ENCODE measurements at regions not wholly inside any gene's neighbourhood (a gene's known extent, or its start where the extent isn't known, plus 50 kb on each side); places are given as distances from the start of the nearest gene placed in this dataset.

DNA sequence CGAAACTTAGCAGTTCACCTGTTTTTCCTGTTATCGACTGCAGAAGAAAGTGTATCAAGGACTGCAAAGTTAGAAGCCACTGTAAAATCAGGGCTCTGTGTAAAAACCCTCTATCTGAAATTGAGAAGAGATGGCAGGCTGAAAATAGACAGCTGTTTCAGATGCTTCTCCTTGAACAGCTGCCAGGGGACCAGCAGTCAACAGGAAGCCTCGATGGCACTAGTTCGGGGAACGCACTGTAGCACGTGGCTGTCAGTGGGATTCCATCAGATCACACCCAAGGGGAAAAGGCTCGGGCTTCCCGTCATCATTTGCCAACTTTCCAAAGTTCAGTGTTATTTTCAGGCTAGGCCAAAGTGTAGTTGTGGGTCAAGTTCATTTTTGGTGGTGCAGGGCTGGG lies 316.9 kb downstream of the TXNL1 start:
- no peaks in the 10 kb centered on the region for H3K27me3 ChIP-seq (ENCODE audit: control insufficient read depth, insufficient read depth, low read length)
- H3K27ac ChIP-seq (ENCODE audit: low read depth, low read length), result no peak overlapping the region
- no peaks in the 10 kb centered on the region for H3K4me1 ChIP-seq (ENCODE audit: control insufficient read depth, insufficient read depth, low read length)
- H3K9ac ChIP-seq (ENCODE audit: low read length), result no peak overlapping the region
- H3K36me3 ChIP-seq (ENCODE audit: control insufficient read depth, insufficient read depth, low read length), result no peaks in the 10 kb centered on the region
- H3K4me3 ChIP-seq (ENCODE audit: low read length), result no peak overlapping the region

DNA sequence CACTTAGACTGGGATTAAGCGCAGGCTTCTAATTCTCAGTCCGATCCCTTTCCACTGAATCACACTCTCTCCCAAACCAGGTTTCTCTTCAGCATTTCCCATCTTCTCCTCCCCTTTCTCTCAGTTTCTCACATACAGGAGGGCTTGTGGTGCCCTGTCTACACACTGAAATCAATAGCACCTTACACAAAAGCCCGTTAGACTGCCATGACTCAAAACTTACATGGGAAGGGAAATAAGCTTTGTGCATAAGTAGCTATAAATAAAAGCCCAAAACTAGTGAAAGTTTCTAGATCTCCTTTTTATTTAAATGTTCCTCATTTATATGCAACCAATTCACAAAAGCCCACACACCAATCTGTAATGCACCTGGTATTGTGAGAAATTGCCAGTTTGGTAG lies 318.4 kb downstream of the TXNL1 start:
- Histone ChIP-seq H3K4me3 (ENCODE audit: low read length) (no peak overlapping the region), H3K4me1 (ENCODE audit: control insufficient read depth, insufficient read depth, low read length) (no peaks in the 10 kb centered on the region), H3K27ac (ENCODE audit: low read depth, low read length) (no peak overlapping the region), H3K9ac (ENCODE audit: low read length) (no peak overlapping the region), H3K27me3 (ENCODE audit: control insufficient read depth, insufficient read depth, low read length) (no peaks in the 10 kb centered on the region), H3K36me3 (ENCODE audit: control insufficient read depth, insufficient read depth, low read length) (no peaks in the 10 kb centered on the region)

DNA sequence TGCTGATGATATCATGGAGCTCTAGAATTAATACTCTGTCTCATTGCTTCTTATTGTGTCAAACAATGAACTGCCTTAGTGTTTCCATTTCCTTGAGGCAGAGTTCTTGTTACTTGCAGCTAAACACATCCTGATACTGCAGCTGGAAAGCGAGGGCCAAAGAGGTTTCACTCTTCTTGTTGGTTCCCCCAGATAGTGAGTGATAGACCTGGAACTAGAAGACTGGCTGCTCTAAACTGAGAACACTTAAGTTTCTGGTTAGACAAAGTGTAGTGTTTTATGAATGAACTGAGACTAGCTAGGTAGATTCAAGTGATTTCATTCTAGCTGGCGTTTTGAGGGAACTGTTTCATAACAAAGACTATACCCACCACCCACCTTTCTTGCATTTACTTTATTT lies 321.7 kb downstream of the TXNL1 start:
- no peak overlapping the region for H3K4me3 ChIP-seq (ENCODE audit: low read length)
- no peaks in the 10 kb centered on the region for H3K4me1 ChIP-seq (ENCODE audit: control insufficient read depth, insufficient read depth, low read length)
- H3K9ac ChIP-seq (ENCODE audit: low read length), result no peak overlapping the region
- H3K27ac ChIP-seq (ENCODE audit: low read depth, low read length), result no peak overlapping the region
- no peaks in the 10 kb centered on the region for H3K27me3 ChIP-seq (ENCODE audit: control insufficient read depth, insufficient read depth, low read length)
- H3K36me3 ChIP-seq (ENCODE audit: control insufficient read depth, insufficient read depth, low read length), result no peaks in the 10 kb centered on the region

DNA sequence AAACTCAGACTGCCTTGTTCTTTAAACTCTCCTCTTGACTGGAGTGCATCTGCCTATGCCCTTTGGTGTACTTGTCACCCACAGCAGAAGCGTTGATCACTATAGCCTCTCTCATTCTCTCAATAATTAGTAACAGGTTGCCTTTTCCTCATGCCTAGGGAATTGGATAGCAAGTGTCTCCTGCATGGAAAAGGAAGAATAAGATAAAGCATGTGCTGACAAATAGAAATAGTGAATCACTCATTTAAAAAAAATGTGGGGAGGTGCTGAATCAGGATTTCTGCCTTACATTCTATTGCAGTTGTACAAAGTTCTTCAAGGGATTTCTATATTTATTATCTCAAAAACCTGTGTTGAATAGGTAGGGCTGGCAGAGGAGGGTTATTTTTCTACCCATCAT lies 323.0 kb downstream of the TXNL1 start:
- H3K27ac ChIP-seq (ENCODE audit: low read depth, low read length), result no peak overlapping the region
- H3K4me3 ChIP-seq (ENCODE audit: low read length), result no peak overlapping the region
- H3K4me1 ChIP-seq (ENCODE audit: control insufficient read depth, insufficient read depth, low read length), result no peaks in the 10 kb centered on the region

DNA sequence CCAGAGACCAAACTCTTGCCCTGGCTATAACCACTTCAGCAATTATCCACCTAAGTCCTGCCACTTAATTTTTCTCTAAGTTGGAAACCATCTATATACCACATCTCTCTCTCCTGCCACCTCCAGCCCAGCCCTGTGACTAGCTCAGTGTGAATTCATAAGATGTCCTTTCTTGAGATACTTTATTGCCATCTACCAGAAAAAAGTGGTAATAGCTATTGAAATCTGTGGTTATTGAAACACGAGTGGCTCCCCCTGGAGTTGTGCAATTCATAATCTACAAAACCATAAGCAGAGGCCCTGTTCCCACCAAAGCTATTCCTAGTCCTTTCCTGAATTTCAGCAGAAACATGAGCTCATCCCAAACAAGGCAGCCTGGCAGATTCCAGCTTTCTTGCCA lies 324.0 kb downstream of the TXNL1 start:
- Histone ChIP-seq H3K4me3 (ENCODE audit: low read length) (no peak overlapping the region), H3K9ac (ENCODE audit: low read length) (no peak overlapping the region), H3K27me3 (ENCODE audit: control insufficient read depth, insufficient read depth, low read length) (no peaks in the 10 kb centered on the region), H3K27ac (ENCODE audit: low read depth, low read length) (no peak overlapping the region), H3K4me1 (ENCODE audit: control insufficient read depth, insufficient read depth, low read length) (no peaks in the 10 kb centered on the region), H3K36me3 (ENCODE audit: control insufficient read depth, insufficient read depth, low read length) (no peaks in the 10 kb centered on the region)

More for the DNA sequence above, 323.0 kb downstream of the TXNL1 start:
- Histone ChIP-seq H3K27me3 (ENCODE audit: control insufficient read depth, insufficient read depth, low read length) (no peaks in the 10 kb centered on the region), H3K36me3 (ENCODE audit: control insufficient read depth, insufficient read depth, low read length) (no peaks in the 10 kb centered on the region), H3K9ac (ENCODE audit: low read length) (no peak overlapping the region)

DNA sequence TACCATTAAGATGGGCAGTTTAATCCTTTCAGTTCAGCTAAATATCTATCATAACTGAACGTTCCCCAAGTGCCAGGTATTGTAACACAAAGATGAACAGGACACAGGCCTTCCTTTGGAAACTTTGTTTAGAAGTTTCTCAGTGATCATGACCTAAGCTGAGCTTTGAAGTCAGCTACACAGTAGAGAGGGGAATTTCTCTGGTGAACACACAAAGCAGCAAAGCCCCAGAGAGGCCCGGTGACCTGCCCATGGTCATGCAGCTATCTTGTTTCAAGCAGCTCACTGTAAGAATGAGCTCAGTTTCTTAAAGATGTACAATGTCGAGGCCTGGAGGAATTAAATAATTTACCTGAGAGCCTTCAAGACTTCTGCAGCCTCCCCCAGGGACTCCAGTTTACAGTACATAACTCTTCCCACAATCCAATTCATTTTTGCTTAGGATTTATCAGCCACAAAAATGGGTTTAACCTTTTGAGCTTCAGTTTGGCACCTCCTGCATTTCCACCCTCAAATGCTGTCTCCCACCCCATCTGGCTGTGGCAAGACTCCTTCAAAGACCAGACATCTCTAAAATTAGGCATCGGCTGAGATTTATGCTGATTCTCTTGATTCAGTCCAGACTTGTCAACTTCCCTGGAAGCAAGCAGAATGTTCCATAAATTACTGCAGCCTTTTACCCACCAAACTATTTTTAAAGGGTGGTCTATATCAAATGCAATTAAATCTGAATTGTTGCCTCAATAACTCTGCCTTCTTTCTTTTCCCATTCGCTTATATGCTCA lies 325.6 kb downstream of the TXNL1 start:
- H3K27ac ChIP-seq (ENCODE audit: low read depth, low read length), result no peak overlapping the region
- no peaks in the 10 kb centered on the region for H3K36me3 ChIP-seq (ENCODE audit: control insufficient read depth, insufficient read depth, low read length)
- no peaks in the 10 kb centered on the region for H3K27me3 ChIP-seq (ENCODE audit: control insufficient read depth, insufficient read depth, low read length)
- no peak overlapping the region for H3K4me3 ChIP-seq (ENCODE audit: low read length)
- no peaks in the 10 kb centered on the region for H3K4me1 ChIP-seq (ENCODE audit: control insufficient read depth, insufficient read depth, low read length)
- no peak overlapping the region for H3K9ac ChIP-seq (ENCODE audit: low read length)

DNA sequence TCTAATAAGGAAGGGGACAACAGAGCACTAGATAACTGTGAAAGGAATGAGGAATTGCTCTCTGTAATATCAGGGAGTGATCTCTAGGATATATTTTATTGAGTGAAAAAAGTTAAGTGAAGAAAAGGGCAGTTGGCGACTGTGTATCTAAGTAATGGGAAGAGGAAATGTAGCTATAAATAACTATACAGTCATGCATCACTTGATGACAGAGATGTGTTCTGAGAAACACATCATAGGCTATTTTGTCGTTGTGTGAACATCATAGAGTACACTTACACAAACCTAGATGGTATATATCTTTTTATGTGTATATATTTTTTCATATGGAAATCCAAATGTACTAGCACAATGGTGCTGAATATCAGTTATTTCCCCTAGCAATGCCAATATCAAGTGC lies 329.3 kb downstream of the TXNL1 start:
- H3K4me1 ChIP-seq (ENCODE audit: control insufficient read depth, insufficient read depth, low read length), result no peaks in the 10 kb centered on the region
- H3K27me3 ChIP-seq (ENCODE audit: control insufficient read depth, insufficient read depth, low read length), result no peaks in the 10 kb centered on the region
- no peak overlapping the region for H3K9ac ChIP-seq (ENCODE audit: low read length)
- no peak overlapping the region for H3K27ac ChIP-seq (ENCODE audit: low read depth, low read length)
- H3K4me3 ChIP-seq (ENCODE audit: low read length), result no peak overlapping the region
- H3K36me3 ChIP-seq (ENCODE audit: control insufficient read depth, insufficient read depth, low read length), result no peaks in the 10 kb centered on the region

DNA sequence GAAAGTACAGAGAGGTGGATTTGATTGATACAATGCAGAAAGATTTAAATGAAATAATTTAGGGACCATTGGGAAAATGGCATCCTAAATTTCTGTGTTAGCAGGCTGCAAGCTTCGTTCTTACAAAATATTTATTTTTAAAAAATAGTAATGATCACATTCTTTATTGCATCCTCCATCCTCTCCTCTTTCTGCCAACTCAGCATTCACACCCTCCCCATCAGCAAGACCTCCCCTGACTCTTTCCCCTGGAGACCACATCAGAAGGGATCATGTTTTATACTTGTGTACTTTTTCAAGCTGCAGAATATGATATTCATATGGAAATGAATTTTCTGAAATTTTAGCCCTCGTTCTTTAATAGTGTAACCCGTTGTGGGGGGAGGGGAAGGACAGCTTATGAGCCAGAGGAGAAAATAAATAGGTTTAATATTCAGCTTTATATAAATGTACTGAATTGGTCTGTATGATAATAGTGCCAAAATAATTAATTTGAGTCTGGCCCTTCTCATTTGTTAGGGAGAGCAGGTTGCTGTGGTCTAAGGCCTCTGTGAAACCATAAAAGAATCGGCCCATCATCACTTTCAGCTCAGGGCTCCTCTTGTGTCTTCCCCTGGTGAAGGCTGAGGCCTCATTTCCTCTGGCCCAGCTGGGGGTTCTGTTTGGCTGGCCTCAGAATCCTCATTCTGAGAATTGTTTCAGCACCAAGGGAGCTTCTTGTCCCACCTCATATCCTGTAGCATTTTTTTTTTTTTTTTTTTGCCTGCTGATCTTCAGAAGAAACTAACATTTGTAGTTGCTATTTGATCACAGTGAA lies 330.8 kb downstream of the TXNL1 start:
- Histone ChIP-seq H3K4me1 (ENCODE audit: control insufficient read depth, insufficient read depth, low read length) (no peaks in the 10 kb centered on the region), H3K27me3 (ENCODE audit: control insufficient read depth, insufficient read depth, low read length) (no peaks in the 10 kb centered on the region), H3K36me3 (ENCODE audit: control insufficient read depth, insufficient read depth, low read length) (no peaks in the 10 kb centered on the region), H3K4me3 (ENCODE audit: low read length) (no peak overlapping the region), H3K9ac (ENCODE audit: low read length) (no peak overlapping the region), H3K27ac (ENCODE audit: low read depth, low read length) (no peak overlapping the region)

DNA sequence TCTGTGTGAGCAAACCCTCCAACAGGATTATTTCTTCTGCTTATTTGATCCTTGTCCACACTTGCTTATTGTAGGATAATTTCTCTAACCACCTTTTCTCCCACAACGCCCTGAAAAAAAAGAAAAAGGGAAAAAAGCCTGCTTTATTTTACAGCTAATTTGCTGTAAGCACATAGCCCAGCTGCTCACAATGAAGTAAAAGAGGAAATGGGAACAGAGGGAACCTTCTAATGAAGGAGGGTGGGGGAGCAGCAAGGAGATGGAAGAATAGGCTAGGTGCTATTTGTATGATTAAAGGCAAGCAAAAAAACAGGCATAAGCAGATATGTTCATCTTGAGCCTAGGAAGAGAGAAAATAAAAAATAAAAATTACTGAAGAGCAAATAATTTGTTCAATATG lies 331.6 kb downstream of the TXNL1 start:
- H3K4me3 ChIP-seq (ENCODE audit: low read length), result no peak overlapping the region
- no peak overlapping the region for H3K9ac ChIP-seq (ENCODE audit: low read length)
- no peaks in the 10 kb centered on the region for H3K4me1 ChIP-seq (ENCODE audit: control insufficient read depth, insufficient read depth, low read length)
- H3K27ac ChIP-seq (ENCODE audit: low read depth, low read length), result no peak overlapping the region
- H3K27me3 ChIP-seq (ENCODE audit: control insufficient read depth, insufficient read depth, low read length), result no peaks in the 10 kb centered on the region
- no peaks in the 10 kb centered on the region for H3K36me3 ChIP-seq (ENCODE audit: control insufficient read depth, insufficient read depth, low read length)

DNA sequence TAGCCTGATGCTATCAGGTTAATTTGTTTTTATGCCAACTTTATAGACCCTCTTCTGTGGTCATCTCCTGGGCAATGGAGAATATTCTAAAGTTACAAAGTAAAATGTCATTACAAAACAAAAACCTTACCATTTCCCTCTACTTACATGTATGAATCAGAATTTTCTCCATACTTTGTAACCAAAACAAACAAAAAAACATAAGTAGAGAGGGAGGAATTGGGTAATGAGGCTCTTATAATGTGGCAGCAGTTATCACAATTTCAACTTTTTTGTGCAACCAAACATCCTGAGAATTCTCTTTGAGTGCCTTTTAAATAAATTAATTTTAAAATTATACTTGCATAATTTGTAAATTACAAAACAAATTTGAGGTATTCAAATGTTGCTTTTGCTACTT lies 332.8 kb downstream of the TXNL1 start:
- no peak overlapping the region for H3K27ac ChIP-seq (ENCODE audit: low read depth, low read length)
- no peak overlapping the region for H3K9ac ChIP-seq (ENCODE audit: low read length)
- no peak overlapping the region for H3K4me3 ChIP-seq (ENCODE audit: low read length)
- no peaks in the 10 kb centered on the region for H3K27me3 ChIP-seq (ENCODE audit: control insufficient read depth, insufficient read depth, low read length)
- no peaks in the 10 kb centered on the region for H3K4me1 ChIP-seq (ENCODE audit: control insufficient read depth, insufficient read depth, low read length)
- no peaks in the 10 kb centered on the region for H3K36me3 ChIP-seq (ENCODE audit: control insufficient read depth, insufficient read depth, low read length)

DNA sequence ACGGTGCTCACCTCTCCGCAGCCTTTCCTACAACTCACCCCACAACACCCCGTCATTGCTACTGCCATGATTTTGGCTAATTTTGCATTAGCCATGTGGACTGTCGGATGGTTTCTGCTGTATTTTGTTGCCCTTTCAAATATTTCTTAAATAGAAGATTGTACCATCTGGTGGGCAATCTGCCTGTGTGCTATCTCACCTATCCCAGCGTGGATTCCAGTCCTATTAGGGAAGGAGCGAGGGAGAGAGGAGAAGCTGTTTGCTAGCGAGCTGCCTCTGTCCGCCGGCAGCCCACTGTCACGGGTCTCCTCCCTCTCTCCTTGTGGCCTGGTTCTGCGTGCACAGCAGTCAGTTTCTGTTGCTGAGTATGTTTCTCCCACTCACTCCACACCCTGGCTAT lies 336.2 kb downstream of the TXNL1 start:
- Histone ChIP-seq H3K4me1 (ENCODE audit: control insufficient read depth, insufficient read depth, low read length) (no peaks in the 10 kb centered on the region), H3K27me3 (ENCODE audit: control insufficient read depth, insufficient read depth, low read length) (no peaks in the 10 kb centered on the region), H3K27ac (ENCODE audit: low read depth, low read length) (no peak overlapping the region), H3K36me3 (ENCODE audit: control insufficient read depth, insufficient read depth, low read length) (no peaks in the 10 kb centered on the region), H3K9ac (ENCODE audit: low read length) (no peak overlapping the region), H3K4me3 (ENCODE audit: low read length) (no peak overlapping the region)

DNA sequence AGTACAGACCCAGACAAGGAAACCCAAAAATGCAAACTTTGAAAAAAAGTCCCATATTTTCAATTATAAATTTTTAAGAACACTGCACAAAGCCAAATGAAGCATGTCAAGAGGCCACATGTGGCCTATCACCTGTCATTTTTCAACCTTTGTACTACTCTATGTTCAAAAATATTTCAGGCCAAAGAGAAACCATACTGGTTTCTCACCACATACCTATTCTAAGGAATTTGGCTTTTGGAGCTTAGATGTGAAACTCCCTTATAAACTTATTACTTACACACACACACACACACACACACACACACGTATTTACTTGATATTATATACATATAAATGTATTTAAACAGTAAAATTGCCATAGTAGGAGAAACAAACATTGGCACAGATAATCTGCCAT lies 338.7 kb downstream of the TXNL1 start:
- Histone ChIP-seq H3K27ac (ENCODE audit: low read depth, low read length) (no peak overlapping the region), H3K4me3 (ENCODE audit: low read length) (no peak overlapping the region), H3K36me3 (ENCODE audit: control insufficient read depth, insufficient read depth, low read length) (no peaks in the 10 kb centered on the region), H3K27me3 (ENCODE audit: control insufficient read depth, insufficient read depth, low read length) (no peaks in the 10 kb centered on the region), H3K9ac (ENCODE audit: low read length) (no peak overlapping the region), H3K4me1 (ENCODE audit: control insufficient read depth, insufficient read depth, low read length) (no peaks in the 10 kb centered on the region)

DNA sequence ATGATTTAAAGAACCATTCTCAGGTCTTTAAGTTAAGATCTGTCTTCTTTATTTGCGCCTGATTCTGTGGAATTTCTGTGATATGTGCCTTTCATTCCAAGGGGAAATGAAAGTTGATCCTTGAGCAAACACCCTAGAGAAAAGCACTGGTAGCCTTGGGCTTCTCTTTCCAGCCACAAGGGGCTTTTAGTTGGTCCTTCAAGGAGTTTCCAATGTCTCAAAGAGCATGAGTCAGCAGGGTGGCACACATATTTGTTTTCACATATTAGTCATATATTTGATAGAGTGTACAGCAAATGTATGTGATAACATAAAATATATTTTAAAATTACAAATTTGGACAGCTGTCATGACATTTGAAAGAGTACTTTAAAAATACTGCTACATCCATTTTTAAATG lies 339.5 kb downstream of the TXNL1 start:
- no peaks in the 10 kb centered on the region for H3K36me3 ChIP-seq (ENCODE audit: control insufficient read depth, insufficient read depth, low read length)
- no peak overlapping the region for H3K9ac ChIP-seq (ENCODE audit: low read length)
- H3K27me3 ChIP-seq (ENCODE audit: control insufficient read depth, insufficient read depth, low read length), result no peaks in the 10 kb centered on the region
- H3K27ac ChIP-seq (ENCODE audit: low read depth, low read length), result no peak overlapping the region
- H3K4me1 ChIP-seq (ENCODE audit: control insufficient read depth, insufficient read depth, low read length), result no peaks in the 10 kb centered on the region
- no peak overlapping the region for H3K4me3 ChIP-seq (ENCODE audit: low read length)

Data from rectal smooth muscle tissue (tissue), 1 donor.